H7 (cell line): ENCODE measurements at regions not wholly inside any gene's neighbourhood (a gene's known extent, or its start where the extent isn't known, plus 50 kb on each side); places are given as distances from the start of the nearest gene placed in this dataset.
A peak's percentile ranks its signal among the peaks of the same experiment; 100 is the strongest.

ENCODE experiments used
- DNase-seq: peaks from one replicate; pipeline ENCODE4 v3.0.0; 2012
- H3K27me3 ChIP-seq: 2 replicates; pipeline ENCODE4 v1.6.0; 2011; ENCODE audit warnings: mild to moderate bottlenecking, low read length; ENCODE audit not compliant: control insufficient read depth, insufficient read depth
- H3K36me3 ChIP-seq: replicated peaks from 2 replicates; pipeline ENCODE4 v1.5.1; 2011; ENCODE audit warnings: low read length; ENCODE audit not compliant: control insufficient read depth, insufficient read depth
- H3K4me3 ChIP-seq: 2 replicates; pipeline ENCODE4 v1.5.1; 2011; ENCODE audit warnings: low read depth, mild to moderate bottlenecking, control low read depth, low read length, moderate library complexity; ENCODE audit not compliant: insufficient read depth

DNA sequence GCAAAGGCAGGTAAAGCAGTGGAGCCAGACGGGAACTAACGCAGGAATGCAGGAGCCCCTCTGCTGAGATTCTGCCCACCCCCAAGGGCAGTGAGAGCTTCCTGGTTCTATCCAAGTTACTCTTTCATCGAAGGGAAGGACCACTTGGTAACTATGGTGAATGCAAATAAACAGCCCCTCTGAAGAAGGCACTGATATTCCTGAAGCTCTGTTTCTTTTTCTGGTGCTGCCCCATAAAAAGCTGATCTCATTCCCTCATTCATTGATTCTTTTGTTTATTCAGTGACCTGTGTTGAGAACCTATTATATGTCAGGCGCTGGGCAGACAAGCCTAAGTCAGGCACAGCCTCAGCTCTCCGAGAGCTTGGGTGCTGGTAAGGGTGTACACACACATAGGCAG, 217.3 kb downstream of the SNX10 start:
- Histone ChIP-seq H3K4me3 (no peak overlapping the region), H3K27me3 (no peaks in the 10 kb centered on the region), H3K36me3 (no peaks in the 10 kb centered on the region)
- peak; percentile 47 for DNase-seq

DNA sequence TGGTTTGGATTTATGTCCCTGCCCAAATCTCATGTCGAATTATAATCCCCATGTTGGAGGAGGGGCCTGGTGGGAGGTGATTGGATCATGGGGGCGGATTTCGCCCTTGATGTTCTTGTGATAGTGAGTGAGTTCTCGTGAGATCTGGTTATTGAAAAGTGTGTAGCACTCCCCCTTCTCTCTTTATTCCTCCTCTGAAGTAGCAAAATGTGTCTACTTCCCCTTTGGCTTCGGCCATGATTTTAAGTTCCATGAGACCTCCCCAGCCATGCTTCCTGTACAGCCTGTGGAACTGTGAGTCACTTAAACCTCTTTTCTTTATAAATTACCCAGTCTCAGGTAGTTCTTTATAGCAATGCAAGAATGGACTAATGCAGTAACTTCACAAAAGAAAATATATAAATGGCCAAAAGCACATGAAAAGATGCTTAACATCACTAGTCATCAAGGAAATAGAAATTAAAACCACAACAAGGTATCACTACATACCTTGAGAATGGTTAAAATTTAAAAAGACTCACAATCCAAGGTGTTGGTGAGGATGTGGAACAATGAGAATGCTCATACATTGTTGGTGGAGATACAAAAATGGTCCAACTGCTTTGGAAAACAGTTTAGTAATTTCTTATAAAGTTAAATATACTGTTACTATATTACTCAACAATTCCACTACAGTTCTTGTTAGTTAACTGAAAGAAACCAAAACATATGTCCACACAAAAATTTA, 218.7 kb downstream of the SNX10 start:
- no peaks in the 10 kb centered on the region for H3K36me3 ChIP-seq
- no peak overlapping the region for H3K4me3 ChIP-seq
- H3K27me3 ChIP-seq: no peaks in the 10 kb centered on the region
- no peak for DNase-seq

GRCh38 chr7:26511866-26512265, 220.2 kb downstream of the SNX10 start:
- Histone ChIP-seq H3K27me3 (no peaks in the 10 kb centered on the region), H3K4me3 (no peak overlapping the region), H3K36me3 (no peaks in the 10 kb centered on the region)
- DNase-seq: no peak

DNA sequence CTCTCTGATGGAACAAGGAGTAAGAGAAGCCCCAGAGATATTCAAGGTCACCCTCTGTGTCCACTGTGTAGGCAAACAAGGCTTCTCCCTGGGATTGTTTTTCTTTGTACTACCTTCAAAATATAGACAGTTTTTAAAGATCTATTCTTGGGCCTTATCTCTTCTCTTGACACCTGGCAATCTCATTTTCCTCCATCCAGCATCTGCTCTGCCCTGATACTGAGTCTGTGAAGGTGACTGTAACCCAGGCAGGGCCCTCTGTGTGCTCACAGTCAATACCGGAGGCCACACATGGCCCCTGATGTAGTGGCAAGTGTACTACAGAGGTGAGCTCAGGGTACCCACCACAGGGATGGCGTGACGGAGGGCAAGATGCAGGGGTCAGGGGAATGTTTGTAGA, 221.1 kb downstream of the SNX10 start:
- Histone ChIP-seq H3K27me3 (no peaks in the 10 kb centered on the region), H3K4me3 (no peak overlapping the region), H3K36me3 (no peaks in the 10 kb centered on the region)
- DNase-seq: no peak

GRCh38 chr7:26513948-26514347, 222.3 kb downstream of the SNX10 start:
- no peaks in the 10 kb centered on the region for H3K27me3 ChIP-seq
- H3K4me3 ChIP-seq: no peak overlapping the region
- H3K36me3 ChIP-seq: no peaks in the 10 kb centered on the region
- no peak for DNase-seq

DNA sequence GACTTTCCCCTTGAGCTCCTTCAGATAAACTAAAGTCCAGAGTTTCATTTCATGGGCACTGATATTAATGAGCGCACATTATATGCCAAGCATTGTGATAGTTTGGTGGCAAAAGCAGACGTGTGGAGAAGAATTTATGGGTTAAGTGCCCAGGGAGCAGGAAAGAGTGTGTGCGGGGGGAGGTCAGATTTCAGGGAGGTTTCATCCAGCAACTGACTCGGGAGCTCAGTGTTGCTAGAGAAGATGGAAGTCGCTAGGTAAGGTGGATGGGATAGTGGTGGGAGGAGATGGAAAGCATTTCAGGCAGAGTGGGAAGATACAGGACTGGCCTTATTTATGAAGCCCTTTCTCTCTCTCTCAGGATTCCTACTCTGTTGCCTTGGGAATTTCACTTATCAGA, 223.0 kb downstream of the SNX10 start:
- Histone ChIP-seq H3K27me3 (no peaks in the 10 kb centered on the region), H3K4me3 (no peak overlapping the region), H3K36me3 (no peaks in the 10 kb centered on the region)
- DNase-seq: no peak

DNA sequence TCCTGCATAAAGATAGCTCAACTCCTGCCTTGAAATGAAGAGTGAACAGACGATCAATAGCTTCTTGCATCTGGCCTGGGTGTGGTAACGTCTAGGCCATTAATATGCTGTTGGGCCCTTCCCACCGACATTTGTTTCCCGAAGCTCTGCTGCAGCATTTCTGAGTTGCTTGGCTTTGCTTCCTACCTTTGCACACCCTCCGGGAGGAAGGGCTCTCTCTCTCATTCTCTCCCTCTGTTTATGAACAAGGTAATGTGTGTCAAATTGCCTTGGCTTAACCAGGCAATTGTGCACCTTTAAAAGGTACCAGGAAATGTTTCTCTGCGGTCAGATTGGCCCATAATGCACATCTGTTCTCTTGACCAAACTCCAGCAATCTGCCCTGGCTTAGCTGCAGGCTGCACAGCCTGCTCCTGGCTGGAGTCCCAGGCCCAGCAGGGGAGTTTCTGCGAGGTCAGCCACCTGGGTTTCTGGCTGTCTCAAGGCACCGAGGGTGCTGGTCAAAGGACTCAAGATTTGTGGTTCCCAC, 223.7 kb downstream of the SNX10 start:
- Histone ChIP-seq H3K36me3 (no peaks in the 10 kb centered on the region), H3K27me3 (no peaks in the 10 kb centered on the region), H3K4me3 (no peak overlapping the region)
- no peak for DNase-seq

DNA sequence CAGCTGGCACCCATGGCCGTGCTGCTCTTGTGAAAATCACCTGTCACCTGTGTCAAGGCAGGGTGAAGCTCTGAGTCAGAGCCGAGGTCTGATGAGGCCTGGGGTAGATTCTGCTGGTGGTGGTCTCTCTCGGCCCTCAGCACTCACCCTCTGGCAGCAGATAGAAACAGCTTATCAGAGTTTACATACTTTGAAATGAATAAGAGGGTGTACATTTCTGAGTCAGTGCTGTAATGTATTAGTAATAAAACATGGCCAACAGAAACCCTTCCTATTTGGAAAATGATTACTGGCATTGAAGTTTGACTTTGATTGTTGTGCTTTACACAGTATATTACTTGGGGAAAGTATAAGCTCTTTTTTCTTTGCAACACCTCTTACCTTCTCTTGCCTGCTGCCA, 228.8 kb downstream of the SNX10 start:
- DNase-seq: no peak
- H3K27me3 ChIP-seq: no peaks in the 10 kb centered on the region
- H3K4me3 ChIP-seq: no peak overlapping the region
- no peaks in the 10 kb centered on the region for H3K36me3 ChIP-seq

- DNase-seq: no peak
- Histone ChIP-seq H3K4me3 (no peak overlapping the region), H3K27me3 (no peaks in the 10 kb centered on the region), H3K36me3 (no peaks in the 10 kb centered on the region)
Observed at GRCh38 chr7:26522633-26523032, 231.0 kb downstream of the SNX10 start.

- no peaks in the 10 kb centered on the region for H3K36me3 ChIP-seq
- DNase-seq: no peak
- no peaks in the 10 kb centered on the region for H3K27me3 ChIP-seq
Observed at GRCh38 chr7:26525398-26526264, 234.0 kb downstream of the SNX10 start.

GRCh38 chr7:26526265-26526587, 234.6 kb downstream of the SNX10 start:
- Histone ChIP-seq H3K27me3 (no peaks in the 10 kb centered on the region), H3K4me3 (no peak overlapping the region), H3K36me3 (no peaks in the 10 kb centered on the region)
- DNase-seq: no peak

More at GRCh38 chr7:26525398-26526264, 234.0 kb downstream of the SNX10 start:
- H3K4me3 ChIP-seq: no peak overlapping the region

GRCh38 chr7:26531926-26532325, 240.3 kb downstream of the SNX10 start:
- H3K27me3 ChIP-seq: no peaks in the 10 kb centered on the region
- H3K36me3 ChIP-seq: no peaks in the 10 kb centered on the region
- no peak overlapping the region for H3K4me3 ChIP-seq
- no peak for DNase-seq

DNA sequence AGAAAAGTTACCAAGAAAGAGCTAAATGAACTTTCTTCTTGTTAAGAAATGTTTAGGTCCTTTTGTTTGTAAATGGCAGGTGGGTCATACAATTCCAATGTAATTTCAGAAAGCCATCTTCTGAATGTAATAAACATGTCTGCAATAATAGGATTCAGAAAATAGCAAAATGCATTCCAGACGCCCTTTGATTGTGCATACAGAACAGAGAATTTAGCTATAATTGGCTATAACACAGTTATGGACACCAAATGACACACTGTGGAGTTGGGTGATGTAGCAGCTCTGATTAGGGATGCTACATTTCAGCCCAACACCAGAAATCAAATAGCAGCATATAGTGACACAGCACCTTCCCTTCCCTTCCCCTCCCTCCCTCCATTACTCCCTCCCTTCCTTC, 240.8 kb downstream of the SNX10 start:
- no peaks in the 10 kb centered on the region for H3K27me3 ChIP-seq
- H3K36me3 ChIP-seq: no peaks in the 10 kb centered on the region
- H3K4me3 ChIP-seq: no peak overlapping the region
- DNase-seq: no peak

DNA sequence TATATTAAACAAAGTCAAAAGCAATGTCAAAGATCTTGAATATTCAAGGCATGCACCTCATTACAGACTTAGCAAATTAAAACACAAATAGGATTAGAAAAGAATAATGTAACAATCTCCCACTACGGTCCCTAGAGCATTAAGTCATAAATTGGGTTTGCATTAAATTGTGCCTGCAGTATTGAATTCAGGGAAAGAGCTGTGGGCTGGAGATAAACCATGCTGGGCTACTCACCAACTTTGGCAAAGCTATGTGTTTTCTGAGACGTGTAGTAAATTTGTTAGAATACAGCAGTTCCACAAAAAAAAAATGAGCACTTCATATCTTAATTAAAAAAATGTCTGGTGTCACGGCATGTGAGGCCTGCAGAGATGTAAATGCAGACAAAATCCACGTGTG, 241.6 kb downstream of the SNX10 start:
- Histone ChIP-seq H3K36me3 (no peaks in the 10 kb centered on the region), H3K27me3 (no peaks in the 10 kb centered on the region), H3K4me3 (no peak overlapping the region)
- no peak for DNase-seq
